Memory B cell (primary cell): ENCODE measurements at regions not wholly inside any gene's neighbourhood (a gene's known extent, or its start where the extent isn't known, plus 50 kb on each side); places are given as distances from the start of the nearest gene placed in this dataset.
"Not testable (repeated sequence)": the region's sequence is repeated elsewhere in the genome, so short reads cannot be mapped to it uniquely, and the experiment has no call there.

ENCODE experiments used
- ATAC-seq: fragments of 150-1000 bp; cut with Tn5 transposase; 2 replicates; pipeline ENCODE4 v1.10.0; 2021; ENCODE audit warnings: low read depth, mild to moderate bottlenecking, moderate library complexity
- DNase-seq, 2 donors: peaks; one replicate each; pipeline ENCODE4 v3.0.0; 2022; ENCODE audit warnings: low spot score in 2 of 2
- H3K27ac Mint-ChIP-seq: one replicate; pipeline ENCODE4 v1.8.0; 2022; ENCODE audit warnings: mild to moderate bottlenecking, moderate library complexity, mixed read lengths
- H3K27me3 Mint-ChIP-seq: one replicate; pipeline ENCODE4 v1.8.0; 2022; ENCODE audit warnings: mixed read lengths
- H3K36me3 Mint-ChIP-seq: one replicate; pipeline ENCODE4 v1.8.0; 2022; ENCODE audit warnings: mild to moderate bottlenecking, mixed read lengths
- H3K4me1 Mint-ChIP-seq: one replicate; pipeline ENCODE4 v1.8.0; 2022; ENCODE audit warnings: mixed read lengths
- H3K4me3 Mint-ChIP-seq: one replicate; pipeline ENCODE4 v1.8.0; 2022; ENCODE audit warnings: mild to moderate bottlenecking, moderate library complexity, mixed read lengths
- H3K9me3 Mint-ChIP-seq: one replicate; pipeline ENCODE4 v1.8.0; 2022; ENCODE audit warnings: mixed read lengths

GRCh38 chr3:82002986-82003642 lies 241.7 kb upstream of the GBE1 start:
- Mint-ChIP-seq H3K27me3 (no peaks in the 10 kb centered on the region), H3K4me3 (no peak overlapping the region), H3K9me3 (peaks cover 2% of the 10 kb centered on the region), H3K27ac (no peak overlapping the region), H3K36me3 (no peaks in the 10 kb centered on the region), H3K4me1 (no peaks in the 10 kb centered on the region)
- no peak for DNase-seq
- ATAC-seq, result no peak

DNA sequence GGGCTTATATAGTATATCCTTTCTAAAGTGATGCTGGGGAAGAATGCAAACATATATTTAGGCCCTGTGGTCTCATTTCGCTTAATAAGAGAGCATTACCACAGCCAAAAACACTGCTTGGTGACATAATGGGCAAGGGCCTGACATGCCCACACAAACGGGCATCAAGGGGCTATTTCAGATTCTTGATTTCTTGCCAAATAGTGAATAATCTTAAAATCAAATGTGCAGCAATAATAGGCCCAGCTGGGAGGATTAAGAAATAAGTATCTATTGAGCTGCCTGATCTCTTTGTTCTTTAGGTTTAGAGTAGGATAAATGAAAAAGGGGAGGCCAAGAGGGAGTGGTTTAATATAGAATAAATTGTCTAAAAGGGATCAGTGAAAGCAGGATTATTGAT lies 241.0 kb upstream of the GBE1 start:
- no peak overlapping the region for H3K27ac Mint-ChIP-seq
- H3K9me3 Mint-ChIP-seq, result peaks cover 2% of the 10 kb centered on the region
- no peaks in the 10 kb centered on the region for H3K36me3 Mint-ChIP-seq
- no peak for DNase-seq
- H3K27me3 Mint-ChIP-seq, result no peaks in the 10 kb centered on the region
- ATAC-seq, result no peak
- H3K4me3 Mint-ChIP-seq, result no peak overlapping the region
- H3K4me1 Mint-ChIP-seq, result no peaks in the 10 kb centered on the region

GRCh38 chr3:82001276-82001923 lies 240.0 kb upstream of the GBE1 start:
- ATAC-seq (no peak), DNase-seq (no peak)
- Mint-ChIP-seq H3K27ac (no peak overlapping the region), H3K4me1 (no peaks in the 10 kb centered on the region), H3K9me3 (peaks cover 1% of the 10 kb centered on the region), H3K4me3 (no peak overlapping the region), H3K27me3 (peaks cover 2% of the 10 kb centered on the region), H3K36me3 (no peaks in the 10 kb centered on the region)

- no peaks in the 10 kb centered on the region for H3K36me3 Mint-ChIP-seq
- no peak overlapping the region for H3K4me3 Mint-ChIP-seq
- peaks cover 2% of the 10 kb centered on the region for H3K27me3 Mint-ChIP-seq
- no peaks in the 10 kb centered on the region for H3K4me1 Mint-ChIP-seq
- peaks cover 5% of the 10 kb centered on the region for H3K9me3 Mint-ChIP-seq
- DNase-seq (no peak), ATAC-seq (no peak)
- H3K27ac Mint-ChIP-seq, result no peak overlapping the region
Observed at GRCh38 chr3:82000773-82001172, 239.3 kb upstream of the GBE1 start.

- H3K27ac Mint-ChIP-seq, result no peak overlapping the region
- H3K4me1 Mint-ChIP-seq, result no peaks in the 10 kb centered on the region
- peaks cover 2% of the 10 kb centered on the region for H3K27me3 Mint-ChIP-seq
Observed at GRCh38 chr3:82000350-82000749, 238.9 kb upstream of the GBE1 start.

GRCh38 chr3:81998907-81999306 lies 237.5 kb upstream of the GBE1 start:
- Mint-ChIP-seq H3K27ac (no peak overlapping the region), H3K9me3 (peaks cover 5% of the 10 kb centered on the region), H3K36me3 (no peaks in the 10 kb centered on the region), H3K4me1 (no peaks in the 10 kb centered on the region), H3K4me3 (no peak overlapping the region), H3K27me3 (peaks cover 2% of the 10 kb centered on the region)
- ATAC-seq (no peak), DNase-seq (no peak)

More at GRCh38 chr3:82000350-82000749, 238.9 kb upstream of the GBE1 start:
- ATAC-seq, result no peak
- no peak for DNase-seq
- Mint-ChIP-seq H3K9me3 (peaks cover 5% of the 10 kb centered on the region), H3K4me3 (no peak overlapping the region), H3K36me3 (no peaks in the 10 kb centered on the region)

GRCh38 chr3:81998139-81998755 lies 236.8 kb upstream of the GBE1 start:
- Mint-ChIP-seq H3K36me3 (no peaks in the 10 kb centered on the region), H3K4me3 (no peak overlapping the region), H3K9me3 (peaks cover 5% of the 10 kb centered on the region), H3K27ac (no peak overlapping the region), H3K27me3 (peaks cover 2% of the 10 kb centered on the region), H3K4me1 (no peaks in the 10 kb centered on the region)
- ATAC-seq (no peak), DNase-seq (no peak)

- Mint-ChIP-seq H3K4me3 (no peak overlapping the region), H3K9me3 (peaks cover 5% of the 10 kb centered on the region), H3K27me3 (peaks cover 2% of the 10 kb centered on the region), H3K4me1 (no peaks in the 10 kb centered on the region), H3K36me3 (no peaks in the 10 kb centered on the region), H3K27ac (no peak overlapping the region)
- ATAC-seq, result no peak
- DNase-seq, result no peak
Observed at GRCh38 chr3:81997390-81997789, 235.9 kb upstream of the GBE1 start.

DNA sequence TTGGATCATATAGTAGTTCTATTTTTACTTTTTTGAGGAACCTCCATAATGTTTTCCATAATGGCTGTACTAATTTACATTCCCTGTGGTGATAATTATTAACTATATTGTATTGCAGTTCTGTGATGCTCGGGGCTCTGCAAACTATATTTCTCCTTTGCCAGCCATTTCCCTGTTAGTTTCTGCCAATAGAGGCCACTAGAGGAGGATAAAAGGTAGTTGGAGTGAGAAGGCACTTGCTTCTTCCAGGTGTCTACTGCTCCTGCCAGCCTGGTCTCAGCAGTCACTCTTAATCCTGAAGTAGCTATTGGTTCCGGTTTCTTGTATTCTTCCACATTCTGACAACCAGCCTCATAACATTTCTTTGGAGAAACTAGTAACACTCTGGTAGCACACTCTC lies 233.9 kb upstream of the GBE1 start:
- Mint-ChIP-seq H3K27ac (no peak overlapping the region), H3K36me3 (no peaks in the 10 kb centered on the region), H3K4me1 (no peaks in the 10 kb centered on the region), H3K9me3 (peaks cover 5% of the 10 kb centered on the region), H3K27me3 (peaks cover 2% of the 10 kb centered on the region), H3K4me3 (no peak overlapping the region)
- DNase-seq (no peak), ATAC-seq (no peak)

- Mint-ChIP-seq H3K27me3 (no peaks in the 10 kb centered on the region), H3K36me3 (no peaks in the 10 kb centered on the region), H3K4me3 (no peak overlapping the region), H3K27ac (no peak overlapping the region), H3K4me1 (no peaks in the 10 kb centered on the region), H3K9me3 (no peaks in the 10 kb centered on the region)
- ATAC-seq, result no peak
- no peak for DNase-seq
Observed at GRCh38 chr3:81989758-81990157, 228.3 kb upstream of the GBE1 start.

- ATAC-seq (no peak), DNase-seq (no peak)
- H3K27me3 Mint-ChIP-seq, result no peaks in the 10 kb centered on the region
- H3K27ac Mint-ChIP-seq, result no peak overlapping the region
- no peaks in the 10 kb centered on the region for H3K4me1 Mint-ChIP-seq
- H3K9me3 Mint-ChIP-seq, result no peaks in the 10 kb centered on the region
- H3K36me3 Mint-ChIP-seq, result no peaks in the 10 kb centered on the region
- no peak overlapping the region for H3K4me3 Mint-ChIP-seq
Observed at GRCh38 chr3:81989274-81989673, 227.8 kb upstream of the GBE1 start.

GRCh38 chr3:81987412-81987811 lies 226.0 kb upstream of the GBE1 start:
- H3K27me3 Mint-ChIP-seq, H3K4me3 Mint-ChIP-seq, H3K27ac Mint-ChIP-seq, H3K9me3 Mint-ChIP-seq, DNase-seq, H3K36me3 Mint-ChIP-seq, H3K4me1 Mint-ChIP-seq, ATAC-seq: not testable (repeated sequence)

GRCh38 chr3:81985996-81986723 lies 224.7 kb upstream of the GBE1 start:
- Mint-ChIP-seq H3K4me3 (no peak overlapping the region), H3K27ac (no peak overlapping the region), H3K9me3 (no peaks in the 10 kb centered on the region), H3K4me1 (no peaks in the 10 kb centered on the region), H3K36me3 (no peaks in the 10 kb centered on the region), H3K27me3 (no peaks in the 10 kb centered on the region)
- DNase-seq (no peak), ATAC-seq (no peak)

DNA sequence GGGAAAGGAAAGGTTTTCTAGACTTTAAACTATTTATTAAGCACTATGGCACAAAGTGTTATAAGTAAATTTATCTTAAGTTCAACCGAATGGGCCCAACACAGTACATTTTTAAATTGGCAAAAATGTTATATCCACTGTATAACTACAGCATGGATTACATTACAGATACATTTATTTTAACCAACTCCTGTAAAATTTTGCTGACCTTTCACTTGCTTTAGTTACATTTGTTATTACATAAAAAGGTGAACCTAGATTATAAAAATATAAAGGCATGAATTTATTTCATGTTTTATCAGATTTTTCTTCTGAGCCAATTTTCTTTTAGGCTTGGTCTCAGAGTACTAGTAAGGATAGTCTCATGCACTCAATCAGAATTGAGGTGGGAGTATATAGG lies 221.9 kb upstream of the GBE1 start:
- H3K4me1 Mint-ChIP-seq, result no peaks in the 10 kb centered on the region
- H3K9me3 Mint-ChIP-seq, result no peaks in the 10 kb centered on the region
- no peaks in the 10 kb centered on the region for H3K27me3 Mint-ChIP-seq
- no peak overlapping the region for H3K4me3 Mint-ChIP-seq
- H3K36me3 Mint-ChIP-seq, result no peaks in the 10 kb centered on the region
- H3K27ac Mint-ChIP-seq, result no peak overlapping the region
- ATAC-seq (no peak), DNase-seq (no peak)
